Panc1 (cell line): ENCODE measurements at regions not wholly inside any gene's neighbourhood (a gene's known extent, or its start where the extent isn't known, plus 50 kb on each side); places are given as distances from the start of the nearest gene placed in this dataset.

Experiments used
- ATAC-seq: fragments of 200-7000 bp; cut with Tn5 transposase; 2 replicates; pipeline ENCODE4 v1.9.1; 2020; ENCODE audit warnings: mild to moderate bottlenecking, moderate library complexity
- BruUV-seq: library from RNA; stranded (reverse); fragments of 400-500 nt; replicated peaks from 2 replicates; lab custom pipeline; 2021; lab: Mats Ljungman, UMichigan
- CTCF ChIA-PET: fragments of 300-600 bp; sonication (Branson Sonifier 250); formaldehyde crosslinking; loops from one replicate; lab custom pipeline; 2022; ENCODE audit warnings: antibody characterized with exemption; lab: Charles Lee
- POLR2A ChIA-PET: fragments of 300-600 bp; sonication (Branson Sonifier 250); formaldehyde crosslinking; loops from one replicate; lab custom pipeline; 2022; ENCODE audit warnings: antibody characterized with exemption; lab: Charles Lee
- DNase-seq: peaks from one replicate; pipeline ENCODE4 v3.0.0-alpha.2; 2010; ENCODE audit warnings: low read depth, low spot score
- H3K27ac ChIP-seq: 2 replicates; pipeline ENCODE4 v1.5.1; 2011; ENCODE audit warnings: mild to moderate bottlenecking, low read length, inconsistent platforms
- H3K27me3 ChIP-seq: fragments of 200-500 bp; sonication (Bioruptor generic); 2 replicates; pipeline ENCODE4 v1.6.0; 2014; ENCODE audit warnings: low read length, inconsistent platforms; ENCODE audit not compliant: control insufficient read depth, insufficient read depth
- H3K36me3 ChIP-seq: fragments of 200-500 bp; sonication (Bioruptor generic); 2 replicates; pipeline ENCODE4 v1.5.1; 2014; ENCODE audit warnings: inconsistent platforms, mild to moderate bottlenecking, low read length, moderate library complexity; ENCODE audit not compliant: control insufficient read depth, insufficient read depth
- H3K4me1 ChIP-seq: 2 replicates; pipeline ENCODE4 v1.5.1; 2011; ENCODE audit warnings: inconsistent platforms, mild to moderate bottlenecking, low read length, moderate library complexity; ENCODE audit not compliant: control insufficient read depth, insufficient read depth
- H3K4me3 ChIP-seq, 2 experiments: 2 replicates each; pipeline ENCODE4 v1.5.1; 2011 to 2012; ENCODE audit warnings: low read depth in 2 of 2, low read length in 2 of 2, mild to moderate bottlenecking in 2 of 2, inconsistent platforms in 1 of 2, moderate library complexity in 1 of 2
- H3K9me3 ChIP-seq: fragments of 200-500 bp; sonication (Bioruptor generic); 2 replicates; pipeline ENCODE4 v1.5.1; 2014; ENCODE audit warnings: low read depth, mild to moderate bottlenecking, inconsistent platforms, low read length, moderate library complexity; ENCODE audit not compliant: control insufficient read depth, insufficient read depth
- POLR2AphosphoS5 ChIP-seq: IDR thresholded peaks from 2 replicates; pipeline ENCODE4 v1.6.1; 2012; ENCODE audit warnings: mild to moderate bottlenecking, low read depth, low read length, moderate library complexity
- SIN3A ChIP-seq: IDR thresholded peaks from 2 replicates; pipeline ENCODE4 v1.6.1; 2012; ENCODE audit warnings: low read depth, mild to moderate bottlenecking, low read length, moderate library complexity, borderline replicate concordance; ENCODE audit not compliant: insufficient read depth
- TCF7L2 ChIP-seq: IDR thresholded peaks from 2 replicates; pipeline ENCODE4 v1.6.1; 2011; ENCODE audit warnings: mild to moderate bottlenecking, low read depth, low read length, inconsistent platforms
- in situ Hi-C: cut with HindIII; loops from 2 replicates; pipeline ENCODE4 v1.10.0; 2016; ENCODE audit warnings: low sequenced_read_pairs, low pct_unique_long_range_greater_than_20kb
- intact Hi-C: fragments of 100-400 bp; cut with micrococcal nuclease; formaldehyde crosslinking; loops from one replicate; pipeline ENCODE4 v1.10.0; 2022; ENCODE audit not compliant: unreplicated experiment
- TF ChIP-seq, protein P1 (sequence below): fragments of 450-650 bp; IDR thresholded peaks from 2 replicates; pipeline ENCODE4 v1.5.1; 2017; ENCODE audit warnings: mild to moderate bottlenecking
- TF ChIP-seq, protein P2 (sequence below), 2 experiments: IDR thresholded peaks; 2 replicates each; pipeline ENCODE4 v1.6.1; 2011 to 2012; ENCODE audit warnings: low read depth in 2 of 2, control low read depth in 1 of 2, low read length in 1 of 2, mild to moderate bottlenecking in 1 of 2, moderate library complexity in 1 of 2; ENCODE audit not compliant: insufficient read depth in 1 of 2

DNA sequence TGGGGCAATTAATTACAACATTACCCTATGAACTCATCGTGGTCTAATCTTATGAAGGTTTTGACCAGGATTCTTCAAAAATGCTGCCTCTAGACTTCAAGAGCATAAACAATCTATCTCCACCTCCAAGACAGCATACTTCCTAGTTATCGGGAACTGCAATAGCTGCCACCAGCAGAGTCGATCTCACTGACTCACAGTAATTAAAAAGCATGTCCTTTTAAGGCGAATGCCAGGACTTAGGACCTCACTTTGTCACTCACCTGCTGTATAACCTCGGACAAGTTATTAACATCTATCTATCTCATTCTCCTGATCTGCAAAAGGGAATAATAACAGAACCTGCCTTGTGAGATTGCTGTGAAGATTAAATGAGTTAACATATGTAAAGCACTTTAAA lies 666.0 kb upstream of the COBL start:
- Histone ChIP-seq H3K4me1 (no peaks in the 10 kb centered on the region), H3K36me3 (no peaks in the 10 kb centered on the region), H3K4me3 (no peak overlapping the region), H3K27ac (no peak overlapping the region), H3K9me3 (no peaks in the 10 kb centered on the region), H3K27me3 (no peaks in the 10 kb centered on the region)
- TF ChIP-seq TCF7L2, result no peak
- TF ChIP-seq, protein P1, sequence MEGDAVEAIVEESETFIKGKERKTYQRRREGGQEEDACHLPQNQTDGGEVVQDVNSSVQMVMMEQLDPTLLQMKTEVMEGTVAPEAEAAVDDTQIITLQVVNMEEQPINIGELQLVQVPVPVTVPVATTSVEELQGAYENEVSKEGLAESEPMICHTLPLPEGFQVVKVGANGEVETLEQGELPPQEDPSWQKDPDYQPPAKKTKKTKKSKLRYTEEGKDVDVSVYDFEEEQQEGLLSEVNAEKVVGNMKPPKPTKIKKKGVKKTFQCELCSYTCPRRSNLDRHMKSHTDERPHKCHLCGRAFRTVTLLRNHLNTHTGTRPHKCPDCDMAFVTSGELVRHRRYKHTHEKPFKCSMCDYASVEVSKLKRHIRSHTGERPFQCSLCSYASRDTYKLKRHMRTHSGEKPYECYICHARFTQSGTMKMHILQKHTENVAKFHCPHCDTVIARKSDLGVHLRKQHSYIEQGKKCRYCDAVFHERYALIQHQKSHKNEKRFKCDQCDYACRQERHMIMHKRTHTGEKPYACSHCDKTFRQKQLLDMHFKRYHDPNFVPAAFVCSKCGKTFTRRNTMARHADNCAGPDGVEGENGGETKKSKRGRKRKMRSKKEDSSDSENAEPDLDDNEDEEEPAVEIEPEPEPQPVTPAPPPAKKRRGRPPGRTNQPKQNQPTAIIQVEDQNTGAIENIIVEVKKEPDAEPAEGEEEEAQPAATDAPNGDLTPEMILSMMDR, result no peak
- TF ChIP-seq POLR2AphosphoS5, result no peak
- TF ChIP-seq SIN3A, result no peak
- TF ChIP-seq, protein P2, sequence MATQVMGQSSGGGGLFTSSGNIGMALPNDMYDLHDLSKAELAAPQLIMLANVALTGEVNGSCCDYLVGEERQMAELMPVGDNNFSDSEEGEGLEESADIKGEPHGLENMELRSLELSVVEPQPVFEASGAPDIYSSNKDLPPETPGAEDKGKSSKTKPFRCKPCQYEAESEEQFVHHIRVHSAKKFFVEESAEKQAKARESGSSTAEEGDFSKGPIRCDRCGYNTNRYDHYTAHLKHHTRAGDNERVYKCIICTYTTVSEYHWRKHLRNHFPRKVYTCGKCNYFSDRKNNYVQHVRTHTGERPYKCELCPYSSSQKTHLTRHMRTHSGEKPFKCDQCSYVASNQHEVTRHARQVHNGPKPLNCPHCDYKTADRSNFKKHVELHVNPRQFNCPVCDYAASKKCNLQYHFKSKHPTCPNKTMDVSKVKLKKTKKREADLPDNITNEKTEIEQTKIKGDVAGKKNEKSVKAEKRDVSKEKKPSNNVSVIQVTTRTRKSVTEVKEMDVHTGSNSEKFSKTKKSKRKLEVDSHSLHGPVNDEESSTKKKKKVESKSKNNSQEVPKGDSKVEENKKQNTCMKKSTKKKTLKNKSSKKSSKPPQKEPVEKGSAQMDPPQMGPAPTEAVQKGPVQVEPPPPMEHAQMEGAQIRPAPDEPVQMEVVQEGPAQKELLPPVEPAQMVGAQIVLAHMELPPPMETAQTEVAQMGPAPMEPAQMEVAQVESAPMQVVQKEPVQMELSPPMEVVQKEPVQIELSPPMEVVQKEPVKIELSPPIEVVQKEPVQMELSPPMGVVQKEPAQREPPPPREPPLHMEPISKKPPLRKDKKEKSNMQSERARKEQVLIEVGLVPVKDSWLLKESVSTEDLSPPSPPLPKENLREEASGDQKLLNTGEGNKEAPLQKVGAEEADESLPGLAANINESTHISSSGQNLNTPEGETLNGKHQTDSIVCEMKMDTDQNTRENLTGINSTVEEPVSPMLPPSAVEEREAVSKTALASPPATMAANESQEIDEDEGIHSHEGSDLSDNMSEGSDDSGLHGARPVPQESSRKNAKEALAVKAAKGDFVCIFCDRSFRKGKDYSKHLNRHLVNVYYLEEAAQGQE (IDR thresholded peaks at IDR 0.05; ENCODE audit: insufficient read depth in 1 of 2, low read depth in 2 of 2, low read length in 1 of 2), result no peak
- ATAC-seq, result no peak
- intact Hi-C loops (no loop called here), in situ Hi-C loops (no loop called here)
- ChIA-PET CTCF (no interaction called here), POLR2A (no interaction called here)
- BruUV-seq, result no TSS peak
- DNase-seq, result no peak

DNA sequence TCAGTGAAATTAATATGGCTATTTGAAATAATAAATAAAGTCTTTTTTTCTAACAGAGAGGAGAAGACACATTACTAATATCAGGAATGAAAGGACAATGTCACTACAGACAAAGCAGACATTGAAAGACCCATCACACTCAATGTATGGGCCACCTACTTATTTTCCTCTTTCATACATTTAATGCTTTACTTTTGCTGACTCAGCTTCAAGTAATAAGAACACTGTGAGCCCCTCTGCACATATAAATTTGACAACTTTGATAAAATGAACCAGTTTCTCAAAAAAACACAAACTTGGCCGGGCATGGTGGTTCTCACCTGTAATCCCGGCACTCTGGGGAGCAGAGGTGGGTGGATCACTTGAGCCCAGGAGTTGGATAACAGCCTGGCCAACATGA lies 664.2 kb upstream of the COBL start:
- POLR2A ChIA-PET, result no interaction called here
- Histone ChIP-seq H3K27me3 (no peaks in the 10 kb centered on the region), H3K36me3 (no peaks in the 10 kb centered on the region), H3K27ac (no peak overlapping the region), H3K4me3 (no peak overlapping the region), H3K4me1 (no peaks in the 10 kb centered on the region), H3K9me3 (no peaks in the 10 kb centered on the region)
- no TSS peak for BruUV-seq
- intact Hi-C loops, result no loop called here
- no peak for ATAC-seq
- DNase-seq, result no peak
- in situ Hi-C loops, result no loop called here
- TF ChIP-seq, protein P2 (IDR thresholded peaks at IDR 0.05; ENCODE audit: insufficient read depth in 1 of 2, low read depth in 2 of 2, low read length in 1 of 2), result no peak
- TF ChIP-seq TCF7L2 (no peak), POLR2AphosphoS5 (no peak)
- TF ChIP-seq, protein P1, result no peak
- CTCF ChIA-PET, result no interaction called here
